Endometrial microvascular endothelial cells (primary cell): ENCODE measurements at regions not wholly inside any gene's neighbourhood (a gene's known extent, or its start where the extent isn't known, plus 50 kb on each side); places are given as distances from the start of the nearest gene placed in this dataset.

Source experiments
- in situ Hi-C: cut with HindIII; loops from 2 replicates; pipeline ENCODE4 v1.10.0; 2017; ENCODE audit warnings: low sequenced_read_pairs, low pct_unique_long_range_greater_than_20kb; ENCODE audit errors: inconsistent ontology term

DNA sequence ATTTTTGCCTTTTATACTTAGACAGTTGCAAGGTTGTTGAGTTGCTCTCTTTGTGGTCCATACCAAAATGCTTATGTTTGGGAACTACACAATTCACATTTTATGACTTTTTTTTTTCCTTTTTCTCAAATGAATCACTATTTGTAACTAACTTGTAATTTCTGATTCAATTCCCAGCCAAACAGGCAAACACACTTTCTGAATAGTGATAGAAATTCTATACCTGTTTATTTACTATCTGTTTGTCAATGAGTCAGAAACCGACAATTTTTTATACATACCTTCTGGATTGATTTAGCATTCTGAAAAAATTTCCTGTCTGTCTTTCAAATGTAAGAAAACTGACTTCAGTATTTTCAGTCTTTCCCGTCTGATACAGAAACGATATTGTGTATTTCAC, 69.1 kb downstream of the MBL2 start:
- in situ Hi-C loops, result no loop called here

DNA sequence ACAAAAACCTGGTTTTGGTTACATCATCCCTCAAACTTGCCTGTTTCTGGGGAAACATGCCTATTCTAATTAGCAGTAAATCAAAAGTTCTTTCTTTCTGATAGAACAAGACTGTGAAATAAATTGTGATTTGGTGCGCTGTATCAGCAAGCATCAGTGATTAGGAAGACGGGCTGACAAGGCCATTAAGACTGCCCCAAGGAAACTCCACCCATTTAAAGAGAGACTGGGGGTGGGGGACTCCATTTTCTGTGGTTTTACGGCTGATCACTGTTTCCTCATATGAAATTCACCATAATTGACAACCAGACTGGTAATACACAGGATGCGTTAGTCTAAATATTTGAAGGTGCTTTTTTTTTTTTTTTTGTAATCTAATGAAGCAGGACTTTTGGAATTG, 68.7 kb downstream of the MBL2 start:
- in situ Hi-C loops, result no loop called here

DNA sequence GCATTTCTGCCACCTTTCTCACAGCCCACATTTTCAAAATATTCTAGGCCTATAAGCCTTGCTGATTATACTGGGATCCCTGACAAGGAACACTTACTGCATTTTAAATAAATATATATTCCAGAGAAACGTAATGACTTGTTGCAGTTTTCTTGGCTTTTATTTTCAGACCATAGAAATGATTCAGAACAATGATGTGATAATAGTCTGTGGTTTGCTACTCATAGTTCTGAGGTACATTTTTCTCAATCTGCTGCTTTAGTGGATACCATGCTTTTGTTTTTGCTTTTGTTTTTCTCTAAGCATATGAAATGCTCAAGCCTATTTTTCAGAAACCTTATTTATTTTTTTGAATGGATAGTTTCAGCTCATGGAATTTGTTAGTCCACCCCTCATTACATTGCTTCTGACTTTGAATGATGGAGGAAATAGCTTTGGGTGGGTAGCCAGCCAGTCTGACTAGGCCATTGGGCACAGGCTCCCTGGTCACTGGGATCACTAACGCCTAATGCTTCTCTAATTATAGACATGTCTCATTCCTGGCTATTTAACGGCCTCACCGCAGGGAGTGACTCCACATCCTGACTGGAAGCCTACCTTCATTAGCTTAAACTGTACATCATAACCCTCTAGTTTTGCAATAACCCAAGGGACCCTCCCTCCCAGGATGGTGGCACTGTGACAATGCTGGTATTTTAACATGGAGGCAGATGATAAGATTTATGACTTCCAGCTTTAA, 66.1 kb downstream of the MBL2 start:
- in situ Hi-C loops, result no loop called here
